B cell (primary cell): ENCODE measurements at regions not wholly inside any gene's neighbourhood (a gene's known extent, or its start where the extent isn't known, plus 50 kb on each side); places are given as distances from the start of the nearest gene placed in this dataset.

Source experiments
- ATAC-seq: fragments of 200-7000 bp; cut with Tn5 transposase; one replicate; pipeline ENCODE4 v1.10.0; 2021; ENCODE audit warnings: low read depth, mild to moderate bottlenecking, moderate number of reproducible peaks, moderate library complexity
- CTCF ChIA-PET: fragments of 350-600 bp; sonication (Branson Sonifier 250); formaldehyde crosslinking; loops from one replicate; lab custom pipeline; 2021; ENCODE audit warnings: antibody characterized with exemption, inconsistent platforms; lab: Charles Lee
- POLR2A ChIA-PET: fragments of 350-600 bp; sonication (Branson Sonifier 250); formaldehyde crosslinking; loops from one replicate; lab custom pipeline; 2021; ENCODE audit warnings: antibody characterized with exemption; lab: Charles Lee
- DNase-seq: peaks from one replicate; pipeline ENCODE4 v3.0.0; 2013
- H2AFZ ChIP-seq: 2 replicates; pipeline ENCODE4 v1.6.1; 2012; ENCODE audit warnings: mild to moderate bottlenecking, low read depth, low read length; ENCODE audit not compliant: insufficient read depth, poor library complexity, severe bottlenecking
- H3K27ac ChIP-seq, 2 donors: 1 replicate in 1 of 2; 2 replicates in 1 of 2; pipeline ENCODE4 v1.5.1; 2012 to 2013; ENCODE audit warnings: low read length in 2 of 2, mild to moderate bottlenecking in 2 of 2, moderate library complexity in 1 of 2
- H3K27me3 ChIP-seq, 4 experiments: fragments of 200-600 bp in 1 of 4; sonication (generic) in 1 of 4; replicated peaks in 1 of 4; 1 replicate in 2 of 4; 2 replicates in 2 of 4; pipeline versions ENCODE4 v1.6.1 to v1.7.0; 2013 to 2016; ENCODE audit warnings: low read length in 3 of 4, mild to moderate bottlenecking in 2 of 4, mixed read lengths in 1 of 4, moderate library complexity in 1 of 4; ENCODE audit not compliant: insufficient read depth in 4 of 4, control insufficient read depth in 3 of 4; ENCODE audit errors: control extremely low read depth in 1 of 4
- H3K36me3 ChIP-seq, 2 experiments: replicated peaks in 1 of 2; 1 replicate in 1 of 2; 2 replicates in 1 of 2; pipeline versions ENCODE4 v1.6.1 to v1.7.1; 2013; ENCODE audit warnings: low read length in 1 of 2; ENCODE audit not compliant: insufficient read depth in 2 of 2, control insufficient read depth in 1 of 2; ENCODE audit errors: control extremely low read depth in 1 of 2, extremely low read depth in 1 of 2
- H3K4me1 ChIP-seq, 2 donors: fragments of 200-600 bp in 1 of 2; sonication (generic) in 1 of 2; 1 replicate in 1 of 2; 2 replicates in 1 of 2; pipeline versions ENCODE4 v1.5.1 to v1.6.1; 2013 to 2017; ENCODE audit warnings: low read length in 2 of 2; ENCODE audit not compliant: control insufficient read depth in 2 of 2, insufficient read depth in 2 of 2
- H3K4me2 ChIP-seq: replicated peaks from 2 replicates; pipeline ENCODE3; 2012; ENCODE audit warnings: mild to moderate bottlenecking, low read depth, low read length; ENCODE audit not compliant: poor library complexity, severe bottlenecking
- H3K4me3 ChIP-seq, 5 experiments: fragments of 200-600 bp in 1 of 5; sonication (generic) in 1 of 5; 1 replicate in 3 of 5; 2 replicates in 2 of 5; pipeline versions ENCODE4 v1.5.1 to v1.7.0; 2011 to 2016; ENCODE audit warnings: low read length in 4 of 5, mild to moderate bottlenecking in 4 of 5, low read depth in 2 of 5, control low read depth in 1 of 5, moderate library complexity in 1 of 5; ENCODE audit not compliant: insufficient read depth in 1 of 5; ENCODE audit errors: control extremely low read depth in 1 of 5, extremely low read depth in 1 of 5
- H3K79me2 ChIP-seq: fragments of 200-600 bp; sonication (generic); one replicate; pipeline ENCODE4 v1.6.0; 2016; ENCODE audit warnings: low read length; ENCODE audit not compliant: control insufficient read depth, insufficient read depth
- H3K9ac ChIP-seq: fragments of 200-600 bp; sonication (generic); 2 replicates; pipeline ENCODE4 v1.6.1; 2017; ENCODE audit warnings: mild to moderate bottlenecking, low read length, moderate library complexity
- H3K9me3 ChIP-seq, 3 donors: one replicate each; pipeline versions ENCODE4 v1.6.1 to v1.7.1; 2013; ENCODE audit warnings: low read length in 2 of 3; ENCODE audit not compliant: control insufficient read depth in 2 of 3, insufficient read depth in 1 of 3; ENCODE audit errors: control extremely low read depth in 1 of 3
- H4K20me1 ChIP-seq: 2 replicates; pipeline ENCODE4 v1.6.0; 2012; ENCODE audit warnings: mild to moderate bottlenecking, low read length; ENCODE audit not compliant: insufficient read depth, control insufficient read depth, poor library complexity, severe bottlenecking
- H3K27ac Mint-ChIP-seq: one replicate; pipeline ENCODE4 v1.8.0; 2021; ENCODE audit warnings: mixed read lengths
- H3K27me3 Mint-ChIP-seq: one replicate; pipeline ENCODE4 v1.8.0; 2021; ENCODE audit warnings: mixed read lengths
- H3K4me1 Mint-ChIP-seq: one replicate; pipeline ENCODE4 v1.8.0; 2021; ENCODE audit warnings: mixed read lengths
- H3K4me3 Mint-ChIP-seq: one replicate; pipeline ENCODE4 v1.8.0; 2021; ENCODE audit warnings: mixed read lengths
- H3K9me3 Mint-ChIP-seq: one replicate; pipeline ENCODE4 v1.8.0; 2022; ENCODE audit warnings: mixed read lengths; ENCODE audit not compliant: insufficient read depth
- EZH2 ChIP-seq: IDR thresholded peaks from 2 replicates; pipeline ENCODE4 v1.6.1; 2012; ENCODE audit warnings: borderline replicate concordance, low read depth, mild to moderate bottlenecking, moderate library complexity, low read length; ENCODE audit not compliant: insufficient read depth, poor library complexity, severe bottlenecking
- WGBS: methylation state at CpG from one replicate; pipeline ENCODE4 v1.1.5; 2013; ENCODE audit warnings: missing lambda C conversion rate; ENCODE audit not compliant: insufficient coverage; 5-methylcytosine and 5-hydroxymethylcytosine counted together
- intact Hi-C: fragments of 100-400 bp; cut with micrococcal nuclease; formaldehyde crosslinking; loops from one replicate; pipeline ENCODE4 v1.10.0; 2022
- TF ChIP-seq, protein P1 (sequence below): fragments of 200-600 bp; IDR thresholded peaks from one replicate; pipeline ENCODE4 v1.8.0; 2022; ENCODE audit warnings: antibody characterized with exemption, mild to moderate bottlenecking

DNA sequence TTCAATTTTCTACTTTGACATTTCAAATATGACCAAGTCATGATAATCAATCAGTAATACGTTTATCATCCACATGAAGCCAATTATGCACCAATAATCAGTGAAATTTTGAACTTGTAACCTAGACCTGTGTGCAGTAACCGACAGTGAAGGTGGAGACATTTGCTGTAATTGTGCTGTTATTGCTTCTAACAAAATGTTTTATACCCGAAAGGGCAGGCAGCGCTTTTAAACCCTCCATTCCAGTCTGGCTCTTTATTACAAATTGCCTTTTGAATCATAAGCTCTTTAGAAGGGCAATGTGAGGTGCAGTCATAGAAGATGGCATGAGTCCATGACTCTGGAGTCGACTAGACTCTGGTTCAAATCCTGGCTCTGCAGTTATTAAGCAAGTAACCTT is 135.7 kb downstream of the GXYLT1 start:
- POLR2A ChIA-PET, result no interaction called here
- H3K36me3 ChIP-seq, result no peaks in the 10 kb centered on the region
- H3K79me2 ChIP-seq, result no peaks in the 10 kb centered on the region
- ATAC-seq (no peak), DNase-seq (no peak)
- no peaks in the 10 kb centered on the region for H3K9me3 ChIP-seq
- H3K27ac ChIP-seq, result no peak overlapping the region
- no peak overlapping the region for H3K4me3 Mint-ChIP-seq
- no peak overlapping the region for H3K27ac Mint-ChIP-seq
- H3K4me1 ChIP-seq, result no peaks in the 10 kb centered on the region
- H3K4me2 ChIP-seq, result no peak overlapping the region
- CTCF ChIA-PET, result interaction anchor here (1.0 kb wide), 1 partner anchor 15 kb away, joined by 4 read pairs; no protein-coding TSS in a partner anchor
- no peaks in the 10 kb centered on the region for H3K4me1 Mint-ChIP-seq
- intact Hi-C loops, result no loop called here
- H3K27me3 Mint-ChIP-seq, result peaks cover 10% of the 10 kb centered on the region
- whole genome bisulfite sequencing, result 50% methylated on average over 1 of the region's 5 CpGs
- TF ChIP-seq, protein P1, sequence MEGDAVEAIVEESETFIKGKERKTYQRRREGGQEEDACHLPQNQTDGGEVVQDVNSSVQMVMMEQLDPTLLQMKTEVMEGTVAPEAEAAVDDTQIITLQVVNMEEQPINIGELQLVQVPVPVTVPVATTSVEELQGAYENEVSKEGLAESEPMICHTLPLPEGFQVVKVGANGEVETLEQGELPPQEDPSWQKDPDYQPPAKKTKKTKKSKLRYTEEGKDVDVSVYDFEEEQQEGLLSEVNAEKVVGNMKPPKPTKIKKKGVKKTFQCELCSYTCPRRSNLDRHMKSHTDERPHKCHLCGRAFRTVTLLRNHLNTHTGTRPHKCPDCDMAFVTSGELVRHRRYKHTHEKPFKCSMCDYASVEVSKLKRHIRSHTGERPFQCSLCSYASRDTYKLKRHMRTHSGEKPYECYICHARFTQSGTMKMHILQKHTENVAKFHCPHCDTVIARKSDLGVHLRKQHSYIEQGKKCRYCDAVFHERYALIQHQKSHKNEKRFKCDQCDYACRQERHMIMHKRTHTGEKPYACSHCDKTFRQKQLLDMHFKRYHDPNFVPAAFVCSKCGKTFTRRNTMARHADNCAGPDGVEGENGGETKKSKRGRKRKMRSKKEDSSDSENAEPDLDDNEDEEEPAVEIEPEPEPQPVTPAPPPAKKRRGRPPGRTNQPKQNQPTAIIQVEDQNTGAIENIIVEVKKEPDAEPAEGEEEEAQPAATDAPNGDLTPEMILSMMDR, result no peak
- TF ChIP-seq EZH2, result no peak
- H3K27me3 ChIP-seq, result no peaks in the 10 kb centered on the region
- H3K9me3 Mint-ChIP-seq, result no peaks in the 10 kb centered on the region
- no peak overlapping the region for H2AFZ ChIP-seq
- H4K20me1 ChIP-seq, result no peaks in the 10 kb centered on the region
- no peak overlapping the region for H3K4me3 ChIP-seq
- H3K9ac ChIP-seq, result no peak overlapping the region

GRCh38 chr12:42003031-42003430 is 141.6 kb downstream of the GXYLT1 start:
- DNase-seq (no peak), ATAC-seq (no peak)
- Mint-ChIP-seq H3K27ac (no peak overlapping the region), H3K4me1 (no peaks in the 10 kb centered on the region), H3K9me3 (no peaks in the 10 kb centered on the region), H3K27me3 (peaks cover 10% of the 10 kb centered on the region), H3K4me3 (no peak overlapping the region)
- Histone ChIP-seq H3K4me1 (no peaks in the 10 kb centered on the region), H3K27me3 (no peaks in the 10 kb centered on the region), H3K79me2 (no peaks in the 10 kb centered on the region), H3K9ac (no peak overlapping the region), H3K4me3 (no peak overlapping the region), H3K36me3 (no peaks in the 10 kb centered on the region), H3K27ac (no peak overlapping the region), H4K20me1 (no peaks in the 10 kb centered on the region), H3K9me3 (no peaks in the 10 kb centered on the region), H3K4me2 (no peak overlapping the region), H2AFZ (no peak overlapping the region)
- ChIA-PET CTCF (interaction anchor here (2.1 kb wide), 1 partner anchor 21 kb away, joined by 9 read pairs; no protein-coding TSS in a partner anchor), POLR2A (no interaction called here)
- intact Hi-C loops, result no loop called here
- WGBS, result 100% methylated on average over 1 of the region's 1 CpG
- TF ChIP-seq, protein P1, result no peak
- no peak for TF ChIP-seq EZH2
